Endothelial cell of hepatic sinusoid (primary cell): ENCODE measurements at regions not wholly inside any gene's neighbourhood (a gene's known extent, or its start where the extent isn't known, plus 50 kb on each side); places are given as distances from the start of the nearest gene placed in this dataset.

Experiments
- in situ Hi-C: cut with HindIII; loops from 2 replicates; pipeline ENCODE4 v1.10.0; 2017; ENCODE audit warnings: low sequenced_read_pairs

DNA sequence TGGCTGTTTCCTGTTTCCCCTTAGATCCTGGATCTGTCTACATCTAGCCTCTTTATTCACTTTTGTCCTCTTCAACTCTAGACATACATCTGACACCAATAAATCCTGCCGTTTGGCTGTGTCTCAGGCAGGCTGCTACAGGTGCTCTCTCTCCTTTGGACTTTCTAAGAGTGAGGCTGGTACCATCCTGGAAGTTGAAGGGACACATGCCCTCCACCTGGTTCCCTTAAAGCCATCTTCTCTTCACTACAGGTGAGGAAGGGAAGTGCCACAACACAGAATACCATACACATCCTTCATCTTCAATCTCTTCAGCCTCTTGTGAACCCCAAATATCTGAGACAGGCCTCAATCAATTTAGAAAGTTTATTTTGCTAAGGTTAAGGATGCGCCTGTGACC lies 137.9 kb downstream of the BACH1 start:
- in situ Hi-C loops: no loop called here

DNA sequence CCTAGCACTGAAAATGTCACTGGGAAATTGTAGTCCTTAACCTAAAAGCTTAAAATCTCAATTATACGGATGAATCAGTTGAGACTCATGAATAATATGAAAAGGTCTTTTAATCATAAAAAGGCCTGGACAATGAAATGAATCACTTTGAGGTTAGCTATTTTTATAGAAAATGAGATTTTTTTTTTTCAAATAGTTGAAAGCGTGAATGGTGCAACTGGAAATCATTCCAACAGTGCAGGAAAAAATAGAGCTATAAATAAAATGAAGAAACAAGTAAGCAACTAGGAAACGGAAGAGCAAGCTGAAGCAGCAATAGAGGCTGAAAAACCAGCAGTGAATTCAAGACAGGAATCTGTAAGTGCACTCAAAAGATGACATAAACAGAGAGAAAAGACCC lies 142.9 kb downstream of the BACH1 start:
- in situ Hi-C loops: no loop called here

GRCh38 chr21:29443411-29444010 lies 144.8 kb downstream of the BACH1 start:
- in situ Hi-C loops: no loop called here

DNA sequence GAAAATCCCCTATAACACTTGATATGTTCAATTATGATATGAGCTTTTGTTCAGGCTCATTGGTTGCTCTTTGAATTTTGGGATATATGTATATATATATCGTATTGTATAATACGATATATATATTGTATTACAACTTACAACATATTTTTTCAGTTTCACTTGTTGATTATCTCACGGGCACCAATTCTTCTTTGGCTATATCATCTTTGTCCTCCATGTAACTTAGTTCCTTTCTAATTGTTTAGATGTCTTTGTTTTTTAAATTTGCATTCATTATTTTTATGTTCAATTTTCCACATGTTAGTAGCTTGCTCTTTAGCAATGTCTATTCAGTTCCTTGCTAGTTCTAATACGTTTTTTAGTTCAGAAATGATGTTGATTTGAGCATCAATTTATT lies 150.0 kb downstream of the BACH1 start:
- in situ Hi-C loops: no loop called here

DNA sequence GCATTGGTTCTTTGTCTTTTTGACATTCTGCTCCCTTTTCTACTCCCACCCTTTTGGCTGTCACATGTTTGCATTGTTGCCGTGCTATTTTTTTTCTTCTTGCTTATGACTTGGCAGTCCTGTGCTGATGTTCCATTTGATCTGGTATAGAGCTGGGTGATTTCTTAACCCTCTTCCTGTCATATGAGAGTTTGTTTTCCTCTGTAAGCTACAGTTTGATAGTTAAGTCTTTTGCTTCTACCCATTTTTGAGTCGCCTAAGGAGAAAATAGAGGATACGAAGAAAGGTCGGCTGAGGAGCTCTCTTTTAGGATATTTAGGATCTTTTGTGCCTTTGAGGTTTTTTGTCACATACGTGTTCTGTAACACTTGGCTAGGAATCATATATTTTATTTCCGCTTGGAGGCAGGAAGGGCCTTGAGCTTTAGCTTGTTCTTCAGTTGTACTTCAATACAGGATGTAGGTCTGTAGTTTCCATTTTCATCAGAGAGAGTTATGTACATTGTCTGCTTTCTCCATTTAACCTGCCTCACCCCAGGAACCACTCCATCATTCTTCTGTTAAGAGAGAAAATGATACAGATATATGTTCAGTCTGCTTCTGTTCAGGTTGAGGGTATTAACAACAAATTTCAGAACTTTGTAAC lies 150.7 kb downstream of the BACH1 start:
- in situ Hi-C loops: no loop called here

- in situ Hi-C loops: no loop called here
Observed at GRCh38 chr21:29450058-29450457, 151.3 kb downstream of the BACH1 start.

GRCh38 chr21:29453511-29453910 lies 154.8 kb downstream of the BACH1 start:
- in situ Hi-C loops: no loop called here

- in situ Hi-C loops: no loop called here
Observed at GRCh38 chr21:29454179-29454578, 155.5 kb downstream of the BACH1 start.

DNA sequence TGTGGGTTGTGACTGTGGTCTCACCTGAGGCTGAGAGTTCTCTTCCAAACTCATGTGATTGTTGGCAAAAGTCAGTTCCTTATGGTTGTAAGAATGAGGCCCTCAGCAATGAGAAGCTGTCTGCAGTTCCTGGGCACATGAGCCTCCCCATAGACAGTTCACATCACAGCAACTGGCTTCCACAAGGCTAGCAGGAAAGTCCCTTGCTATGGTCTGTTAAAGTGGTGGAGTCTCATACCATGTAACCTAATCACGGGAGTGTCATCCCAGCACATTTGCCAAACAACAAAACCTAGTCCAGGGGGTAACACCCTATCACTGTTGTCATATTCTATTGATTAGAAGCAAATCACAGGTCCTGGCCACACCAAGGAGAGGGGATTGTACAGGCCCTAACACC lies 163.8 kb downstream of the BACH1 start:
- in situ Hi-C loops: no loop called here

DNA sequence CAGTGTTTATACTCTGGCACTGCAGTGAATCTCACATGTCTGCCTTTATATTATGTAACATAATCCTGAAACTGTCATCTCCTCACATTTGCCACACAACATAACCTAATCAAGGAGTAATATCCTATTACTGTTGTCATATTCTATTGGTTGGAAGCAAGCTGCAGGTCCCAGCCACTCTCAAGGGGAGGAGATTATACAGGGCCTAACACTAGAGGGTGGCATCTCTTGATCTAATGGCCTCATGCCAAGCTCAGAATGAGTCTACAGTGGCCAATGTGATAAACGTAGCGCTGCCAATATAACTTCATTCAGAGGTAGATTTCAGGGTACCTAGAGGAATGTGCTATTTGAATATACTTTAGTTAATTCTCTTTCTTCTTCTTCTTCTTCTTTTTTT lies 166.8 kb downstream of the BACH1 start:
- in situ Hi-C loops: no loop called here

GRCh38 chr21:29466532-29466931 lies 167.8 kb downstream of the BACH1 start:
- in situ Hi-C loops: no loop called here

GRCh38 chr21:29470397-29470796 lies 171.7 kb downstream of the BACH1 start:
- in situ Hi-C loops: no loop called here

DNA sequence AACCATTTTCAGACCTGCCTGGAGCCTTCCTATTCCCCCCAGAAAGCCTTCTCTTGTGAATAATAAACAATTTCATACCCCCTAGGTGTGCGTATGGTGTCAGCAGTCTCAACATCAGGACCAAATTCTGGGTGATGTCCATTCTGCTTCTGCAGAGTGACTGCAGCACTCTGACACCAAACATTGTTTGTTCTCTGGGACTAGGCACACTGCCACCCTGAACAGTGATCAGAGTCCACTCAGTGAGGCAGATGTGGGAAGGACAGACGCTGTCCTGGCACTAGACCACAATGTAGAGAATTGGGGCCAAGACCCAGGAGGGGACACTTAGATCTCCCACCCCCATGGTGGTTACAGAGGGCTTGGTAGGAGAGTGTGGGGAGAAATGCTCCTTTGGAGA lies 175.1 kb downstream of the BACH1 start:
- in situ Hi-C loops: no loop called here

GRCh38 chr21:29475329-29475728 lies 176.6 kb downstream of the BACH1 start:
- in situ Hi-C loops: no loop called here

DNA sequence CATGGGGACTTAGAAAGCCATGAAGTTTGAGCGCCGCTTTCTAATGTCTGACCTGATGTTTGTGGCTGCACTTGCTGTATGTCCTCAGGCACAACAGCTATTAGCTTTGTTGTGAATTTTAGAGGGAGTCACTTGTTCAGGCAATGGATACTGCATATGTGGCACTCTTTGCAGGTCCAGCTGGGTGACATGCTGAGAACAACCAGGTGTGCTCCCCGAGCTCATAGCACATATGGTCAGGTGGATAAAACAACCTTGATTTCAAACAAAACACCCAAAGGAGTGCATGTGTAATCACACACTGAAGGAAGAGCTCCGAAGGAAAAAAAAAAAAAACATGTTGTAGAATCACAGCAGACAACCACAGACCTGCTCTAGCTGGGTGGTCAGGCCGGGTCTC lies 178.6 kb downstream of the BACH1 start:
- in situ Hi-C loops: no loop called here

DNA sequence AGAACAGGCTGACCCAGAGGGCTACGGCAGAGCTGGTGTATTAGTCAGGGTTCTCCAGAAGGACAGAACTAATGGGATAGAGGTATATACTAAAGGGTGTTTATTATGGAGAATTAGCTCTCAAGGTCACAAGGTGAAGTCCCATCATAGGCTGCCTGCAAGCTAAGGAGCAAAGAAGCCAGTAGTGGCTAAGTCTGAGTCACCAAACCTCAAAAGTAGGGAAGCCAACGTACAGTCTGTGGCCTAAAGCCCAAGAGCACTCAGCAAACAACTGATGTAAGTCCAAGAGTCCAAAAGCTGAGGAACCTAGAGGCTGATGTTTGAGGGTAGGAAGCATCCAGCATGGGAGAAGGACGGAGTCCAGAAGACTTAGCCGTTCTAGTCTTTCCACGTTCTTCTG lies 179.2 kb downstream of the BACH1 start:
- in situ Hi-C loops: no loop called here

DNA sequence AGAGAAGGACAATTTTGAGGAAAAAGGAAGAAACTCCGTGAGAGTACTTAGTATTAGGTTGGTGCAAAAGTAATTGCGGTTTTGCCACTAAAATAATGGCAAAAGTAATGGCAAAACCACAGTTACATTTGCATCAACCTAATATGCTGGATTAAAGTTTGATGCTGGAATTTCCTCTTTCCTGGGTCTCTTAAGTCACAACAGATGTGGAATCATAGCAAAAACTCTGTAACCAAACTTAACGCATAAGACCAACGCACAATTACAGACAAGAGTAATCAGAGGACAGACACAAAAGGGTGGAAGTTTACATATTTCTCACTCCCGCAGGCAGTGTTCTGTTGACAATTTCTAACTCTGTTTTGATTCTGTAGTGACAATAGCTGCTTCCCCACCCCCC lies 182.4 kb downstream of the BACH1 start:
- in situ Hi-C loops: loop anchor here (10.0 kb wide), 1 partner anchor 154 kb away; no protein-coding TSS in a partner anchor

DNA sequence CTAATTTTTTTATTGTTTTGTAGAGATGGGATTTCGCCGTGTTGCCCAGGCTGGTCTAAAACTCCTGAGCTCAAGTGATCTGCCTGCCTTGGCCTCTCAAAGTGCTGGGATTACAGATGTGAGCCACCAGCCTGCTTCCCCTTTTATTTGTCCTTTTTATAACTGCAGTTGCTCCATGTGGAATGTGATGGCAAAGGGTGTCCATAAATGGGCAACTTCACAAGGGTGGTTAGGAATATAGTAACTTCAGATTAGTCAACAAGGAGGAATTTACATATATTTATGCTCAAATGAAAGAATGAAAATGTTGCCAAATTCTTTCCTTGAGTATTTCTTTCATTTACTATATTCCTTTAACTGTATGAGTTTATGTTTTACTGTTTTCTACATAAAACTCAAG lies 182.9 kb downstream of the BACH1 start:
- in situ Hi-C loops: loop anchor here (10.0 kb wide), 1 partner anchor 153 kb away; no protein-coding TSS in a partner anchor

DNA sequence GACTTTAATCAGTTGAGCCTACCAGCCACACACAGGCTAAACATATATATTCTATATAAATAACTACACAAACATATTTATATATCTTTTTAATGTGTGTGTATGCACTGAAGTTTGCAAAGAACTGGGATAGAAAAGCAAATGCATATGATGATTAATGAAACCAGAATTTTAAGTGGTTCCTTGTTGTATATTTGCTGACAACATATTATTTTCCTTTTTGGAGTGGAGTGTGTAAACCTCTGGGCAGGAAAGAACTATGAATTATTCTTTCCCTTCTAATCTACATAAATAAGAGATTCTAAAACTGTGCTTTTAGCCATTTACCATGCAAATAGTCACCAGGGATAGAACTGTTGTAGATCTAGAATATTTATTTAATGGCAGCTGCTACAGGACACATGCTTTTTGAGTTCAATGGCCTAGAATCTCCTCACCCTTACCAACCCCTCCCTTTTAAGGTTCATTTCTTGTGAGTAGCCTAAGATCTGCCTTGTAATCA lies 187.6 kb downstream of the BACH1 start:
- in situ Hi-C loops: loop anchor here (10.0 kb wide), 1 partner anchor 148 kb away; no protein-coding TSS in a partner anchor
